GM18861 (cell line): ENCODE measurements at regions not wholly inside any gene's neighbourhood (a gene's known extent, or its start where the extent isn't known, plus 50 kb on each side); places are given as distances from the start of the nearest gene placed in this dataset.

Experiments used
- ATAC-seq: cut with Tn5 transposase; IDR thresholded peaks from one replicate; pipeline ENCODE4 v1.9.1; 2021; ENCODE audit not compliant: unreplicated experiment

DNA sequence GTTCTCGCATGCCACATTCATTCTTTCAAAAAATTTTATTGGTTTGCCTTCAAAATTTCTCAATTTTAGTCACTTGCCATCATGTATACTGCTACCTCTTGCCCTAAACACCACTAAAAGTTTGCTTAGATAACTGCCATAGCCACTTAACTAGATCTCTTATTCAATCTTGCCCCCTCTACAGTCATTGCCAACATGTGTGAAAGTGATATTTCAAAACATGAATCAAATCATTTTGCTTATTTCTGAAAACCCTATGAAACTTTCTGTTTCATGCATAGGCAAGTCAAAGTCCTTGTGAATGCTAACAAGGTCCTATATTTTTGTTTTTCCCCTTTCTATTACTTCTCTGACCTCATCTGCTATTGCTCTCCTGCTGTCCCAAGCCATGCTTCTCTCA is 397.1 kb downstream of the KCNJ3 start:
- no peak for ATAC-seq

DNA sequence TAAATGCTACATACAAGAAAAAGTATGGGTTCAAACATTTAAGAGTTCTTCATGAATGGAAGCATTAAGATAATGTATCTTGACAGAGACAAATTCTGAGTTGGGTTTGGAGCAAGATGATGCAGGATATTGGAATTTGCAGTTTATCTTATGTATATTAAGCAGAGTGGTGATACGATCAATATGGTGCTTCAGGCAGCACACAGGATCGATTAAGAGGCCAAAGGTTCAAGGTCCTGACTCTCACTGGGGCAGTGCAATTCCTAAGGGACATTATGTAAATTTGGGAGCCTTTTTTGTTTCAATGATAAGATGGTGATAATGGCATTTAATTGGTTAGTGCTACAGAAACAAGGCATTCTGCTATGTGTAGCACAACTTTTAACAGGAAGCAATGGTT is 381.9 kb downstream of the KCNJ3 start:
- no peak for ATAC-seq

DNA sequence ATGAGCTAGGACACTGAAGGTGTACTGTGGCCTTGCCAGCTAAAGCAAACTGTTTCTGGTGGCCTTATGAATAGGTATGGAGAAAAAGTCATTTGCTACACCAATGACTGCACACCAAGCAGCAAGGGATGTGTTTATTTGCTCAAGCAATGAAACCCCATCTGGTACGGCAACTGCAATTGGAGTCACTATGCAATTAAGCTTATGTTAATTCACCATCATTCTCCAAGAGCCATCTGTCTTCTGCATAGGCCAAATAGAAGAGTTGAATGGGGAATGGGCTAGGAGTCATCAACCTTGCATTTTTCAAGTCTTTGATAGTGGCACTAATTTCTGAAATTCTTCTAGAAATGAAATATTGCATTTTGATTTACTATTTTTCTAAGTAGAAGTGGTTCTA is 372.0 kb downstream of the KCNJ3 start:
- no peak for ATAC-seq

DNA sequence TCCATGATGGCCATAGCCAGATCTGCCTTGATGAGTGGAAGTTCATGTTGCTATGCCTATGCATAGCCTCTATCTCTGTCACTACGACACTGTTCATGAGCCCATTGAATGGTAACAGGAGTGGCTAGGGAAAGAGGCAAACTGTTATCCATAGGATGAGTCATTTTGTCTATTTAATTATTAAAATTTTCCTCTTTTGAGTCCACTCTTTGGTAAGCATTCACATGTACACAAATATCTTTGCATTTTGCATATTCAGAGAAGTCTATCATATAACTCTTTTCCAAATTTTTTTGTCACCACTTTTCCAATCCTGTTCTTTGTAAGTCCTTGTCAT is 364.4 kb downstream of the KCNJ3 start:
- ATAC-seq: no peak

DNA sequence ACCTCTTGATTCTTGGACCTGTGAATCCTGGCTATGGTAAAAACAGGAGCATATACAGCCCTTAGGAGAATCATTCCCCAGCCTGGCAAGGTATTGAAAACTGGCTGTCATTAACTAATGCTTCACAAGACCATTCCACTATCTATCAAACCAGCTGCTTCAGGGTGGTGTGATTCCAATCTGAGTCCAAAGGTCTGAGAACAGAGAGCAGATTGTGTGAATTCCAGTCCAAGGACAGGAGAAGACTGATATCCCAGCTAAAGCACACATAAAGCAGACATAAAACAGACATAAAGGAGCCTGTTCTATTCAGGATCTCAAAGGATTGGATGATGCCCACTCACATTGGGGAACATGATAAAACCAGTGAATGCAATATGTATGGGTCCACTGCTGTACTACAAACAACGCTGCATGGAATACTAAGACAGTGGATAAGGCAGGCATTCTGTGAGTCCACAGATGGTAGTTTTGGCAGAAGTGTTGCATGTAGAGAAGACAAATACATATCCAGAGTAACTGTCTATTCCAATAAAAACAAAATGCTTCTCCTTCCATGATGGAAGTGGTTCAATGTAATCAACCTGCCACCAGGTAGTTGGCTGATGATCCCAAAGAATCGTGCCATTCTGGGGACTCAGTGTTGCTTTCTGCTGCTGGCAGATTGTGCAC is 363.9 kb downstream of the KCNJ3 start:
- ATAC-seq: no peak

DNA sequence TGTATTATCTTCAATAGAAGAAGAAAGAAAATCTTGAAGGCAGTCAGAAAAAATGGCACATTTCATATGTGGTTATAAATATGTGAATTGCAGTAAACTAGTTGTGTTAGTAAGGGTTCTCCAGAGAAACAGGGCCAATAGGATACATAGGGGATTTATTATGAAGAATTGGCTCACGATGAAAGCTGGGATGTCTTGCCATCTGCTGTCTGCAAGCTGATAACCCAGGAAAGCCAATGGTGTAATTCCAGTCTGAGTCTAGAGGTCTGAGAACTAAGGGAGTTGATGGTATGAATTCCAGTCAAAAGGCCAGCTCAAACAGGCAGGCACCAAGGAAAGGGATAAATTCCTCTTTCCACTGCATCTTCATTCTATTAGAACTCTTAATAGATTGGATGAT is 362.4 kb downstream of the KCNJ3 start:
- no peak for ATAC-seq

DNA sequence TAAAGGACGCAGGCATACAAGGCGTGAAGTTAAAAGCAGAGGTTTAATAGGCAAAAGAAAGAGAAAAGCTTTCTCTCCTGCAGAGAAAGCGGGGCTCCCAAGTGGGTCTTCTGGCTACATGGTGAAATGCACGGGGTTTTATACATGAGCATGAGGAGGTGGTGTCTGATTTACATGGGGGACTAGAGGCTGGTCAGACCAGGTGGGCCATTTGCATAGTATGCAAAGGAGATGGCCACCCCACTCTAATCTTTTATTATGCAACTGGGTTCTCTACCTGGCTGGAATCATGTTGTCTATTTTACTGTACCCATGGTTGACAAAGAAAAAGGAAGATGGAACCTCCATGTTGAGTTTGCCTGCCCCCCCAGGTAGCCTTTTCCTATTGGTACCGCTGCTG is 356.2 kb downstream of the KCNJ3 start:
- ATAC-seq: no peak

DNA sequence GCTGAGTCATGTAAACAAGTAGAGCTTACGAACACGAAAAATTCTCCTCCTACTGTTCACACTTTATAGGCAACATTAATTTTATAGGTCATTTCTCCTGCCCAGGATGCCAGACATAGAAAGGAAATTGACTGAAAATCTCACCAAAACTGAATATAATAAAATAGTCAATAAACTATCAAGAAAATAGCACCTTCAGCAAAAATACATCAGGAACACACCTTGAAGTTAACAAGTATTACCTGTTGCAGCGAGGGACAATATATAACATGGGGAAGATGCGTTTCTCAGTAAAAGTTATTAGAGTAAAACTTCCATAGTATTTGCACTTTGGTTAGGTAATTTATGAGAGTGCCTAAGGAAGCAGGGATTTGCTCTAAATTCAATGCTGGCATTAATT is 344.6 kb downstream of the KCNJ3 start:
- ATAC-seq: no peak

DNA sequence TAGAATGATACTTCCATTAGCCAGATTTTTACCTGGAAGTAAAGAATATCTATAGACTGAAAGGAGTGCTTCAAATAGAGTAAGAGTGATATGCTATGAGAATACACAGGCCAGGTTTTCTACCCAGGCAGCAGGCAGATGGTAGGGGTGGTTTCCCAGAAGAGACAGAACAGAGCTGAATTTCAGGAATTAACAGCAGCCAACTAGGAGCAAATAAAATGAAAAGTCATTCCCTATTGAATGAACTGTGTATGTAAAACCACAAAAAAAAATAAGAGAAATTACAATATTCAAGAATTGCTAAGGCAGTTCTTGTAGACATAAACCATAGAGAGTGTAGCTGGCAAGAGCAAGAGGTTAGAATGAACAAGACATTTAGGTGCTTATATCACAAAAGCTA is 336.8 kb downstream of the KCNJ3 start:
- ATAC-seq: no peak

DNA sequence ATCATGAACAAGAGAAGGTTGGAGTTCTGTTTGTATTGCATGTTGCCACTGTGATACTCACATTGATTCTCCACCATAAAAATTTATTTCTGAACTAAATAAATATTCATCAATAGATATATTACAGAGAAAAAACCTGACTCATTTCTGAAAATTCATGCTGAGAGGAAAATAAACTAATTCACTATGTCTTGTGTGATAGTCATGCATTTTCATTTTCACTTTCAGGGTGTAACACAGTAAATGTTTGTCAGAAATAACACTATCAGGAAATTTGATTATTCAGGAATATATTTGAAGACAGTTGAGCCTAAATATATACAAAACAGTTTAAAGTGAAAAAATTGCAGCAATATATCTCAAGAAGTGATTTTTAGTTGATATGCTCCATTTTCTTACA is 335.2 kb downstream of the KCNJ3 start:
- ATAC-seq: no peak

DNA sequence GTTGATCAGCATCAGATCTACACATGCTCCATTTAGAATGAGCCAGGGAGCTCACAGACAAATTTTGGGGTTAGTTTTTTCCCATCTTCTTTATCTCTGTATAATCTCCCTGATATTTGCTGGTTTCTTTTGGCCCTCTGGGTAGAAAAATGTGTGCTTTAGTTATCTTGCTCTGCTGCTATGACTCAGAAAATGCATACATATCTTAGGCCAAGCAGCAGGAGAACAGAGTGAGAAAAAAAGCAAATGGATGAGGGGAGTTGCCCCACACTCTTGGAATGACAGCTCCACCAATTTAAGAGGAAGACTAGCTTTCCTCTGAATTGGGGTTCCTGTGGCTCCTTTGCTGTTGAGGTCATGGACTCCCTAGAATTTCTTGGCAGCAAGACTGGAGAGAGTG is 331.8 kb downstream of the KCNJ3 start:
- ATAC-seq: no peak

DNA sequence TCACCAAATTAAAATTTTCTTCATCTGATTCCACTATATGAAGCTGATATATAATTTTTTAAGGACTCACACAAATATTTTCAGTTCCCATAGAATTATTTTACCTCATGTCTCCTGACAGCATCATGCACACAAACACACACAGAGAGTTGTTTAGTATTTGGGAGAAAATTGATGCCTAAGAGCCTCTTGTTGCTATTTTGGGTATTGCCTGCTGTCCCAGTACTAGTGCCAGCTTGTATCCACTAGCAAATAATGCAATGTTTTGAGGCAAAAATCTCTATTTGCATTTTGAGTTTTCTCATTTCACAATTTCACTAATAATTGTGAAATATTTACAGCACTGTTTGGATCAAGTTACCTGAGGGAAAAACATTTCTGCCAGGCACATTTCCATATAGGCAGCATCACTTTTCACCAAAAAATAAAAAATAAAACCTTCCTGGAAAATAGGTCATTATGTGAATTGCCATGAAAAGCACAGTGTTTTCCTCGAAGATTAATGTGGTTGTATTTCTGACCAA is 328.2 kb downstream of the KCNJ3 start:
- no peak for ATAC-seq

DNA sequence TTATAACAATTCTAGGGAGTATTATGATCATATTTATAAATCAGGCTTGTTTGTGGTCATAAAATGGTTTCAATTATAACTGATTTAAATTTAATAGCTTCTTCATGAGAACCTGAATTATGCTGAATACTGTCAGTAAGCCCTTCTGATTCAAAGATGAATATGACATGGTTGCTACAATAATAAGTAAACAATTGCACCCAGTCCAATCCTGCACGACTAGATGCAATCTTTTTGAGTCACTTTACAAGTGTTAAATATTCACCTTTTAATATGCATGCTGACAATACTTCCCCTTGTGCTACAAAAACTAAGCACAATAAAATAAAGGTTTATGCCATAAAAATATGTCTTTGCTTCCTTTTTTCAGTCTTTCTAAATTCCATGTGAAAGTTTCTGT is 325.2 kb downstream of the KCNJ3 start:
- no peak for ATAC-seq

DNA sequence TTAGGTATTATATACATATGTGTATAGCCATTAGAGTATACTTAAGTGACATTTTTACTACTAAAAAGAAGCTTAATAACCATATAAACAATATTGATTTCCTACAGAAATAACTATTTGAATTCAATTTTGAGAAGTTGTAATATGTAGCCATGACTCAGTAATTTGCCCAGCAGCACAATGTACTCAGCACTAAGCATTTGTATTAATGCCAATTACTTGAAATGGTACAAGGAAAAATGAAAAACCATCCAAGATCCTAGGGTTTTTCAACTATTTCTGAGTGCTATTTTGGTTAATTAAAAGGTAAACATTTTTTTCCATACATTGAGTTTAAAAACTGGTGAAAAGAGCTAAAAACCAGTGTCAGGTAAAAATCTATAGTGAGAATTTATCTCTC is 324.0 kb downstream of the KCNJ3 start:
- ATAC-seq: no peak

DNA sequence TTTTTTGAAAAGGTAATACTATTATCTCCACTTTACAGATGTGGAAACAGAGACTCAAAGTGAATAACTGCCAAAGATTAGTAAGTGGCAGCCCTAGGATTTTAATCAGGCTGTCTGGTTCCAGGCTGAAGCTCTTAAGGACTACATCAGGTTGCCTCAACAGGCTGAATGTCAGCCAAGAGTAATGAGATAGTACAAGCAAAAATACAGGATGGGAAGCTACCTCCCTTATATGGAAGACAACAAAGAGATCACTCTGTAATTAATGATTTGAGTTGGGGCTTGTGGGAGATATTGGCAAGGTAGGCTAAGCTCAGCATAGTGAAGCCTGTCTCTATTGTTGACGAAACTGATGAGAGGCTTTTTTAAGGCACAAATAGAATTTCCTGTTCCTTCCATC is 323.1 kb downstream of the KCNJ3 start:
- no peak for ATAC-seq

DNA sequence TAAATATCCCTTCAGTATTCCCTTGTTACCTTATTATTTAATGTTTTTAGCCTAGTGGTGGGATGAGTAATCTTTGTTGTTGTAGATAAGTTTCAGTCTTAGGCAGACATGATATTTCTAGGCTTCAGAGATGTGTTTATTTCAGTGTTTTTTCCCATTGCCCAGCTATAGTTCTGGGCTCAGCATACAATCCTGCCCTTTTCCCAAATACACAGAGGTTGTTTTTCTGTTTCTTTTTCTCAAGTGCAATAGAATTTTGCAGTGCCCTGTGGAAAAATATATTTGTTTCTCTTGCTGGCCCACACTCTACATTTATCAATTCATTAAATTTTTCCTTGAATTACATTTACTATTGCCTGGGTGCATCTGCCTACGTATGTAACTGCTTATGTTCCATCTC is 321.8 kb downstream of the KCNJ3 start:
- ATAC-seq: no peak

DNA sequence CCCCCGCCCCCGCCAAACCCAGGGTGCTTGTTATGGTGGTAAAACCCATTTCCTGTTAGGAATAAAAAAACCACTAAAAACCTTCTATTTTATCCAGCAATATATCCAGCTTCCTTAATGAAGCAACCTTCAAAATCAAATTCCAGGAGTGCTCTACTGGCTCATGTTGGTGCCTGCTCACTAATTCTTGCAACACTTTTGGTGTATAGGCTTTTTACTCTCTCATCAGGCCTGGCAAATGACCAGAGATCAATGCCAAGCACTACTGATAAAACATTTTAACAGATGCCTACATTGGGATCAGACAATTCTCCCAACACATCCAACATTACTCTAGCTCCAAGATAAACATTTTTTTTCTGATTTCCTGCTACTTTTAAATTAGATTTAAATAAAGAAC is 312.4 kb downstream of the KCNJ3 start:
- ATAC-seq: no peak

DNA sequence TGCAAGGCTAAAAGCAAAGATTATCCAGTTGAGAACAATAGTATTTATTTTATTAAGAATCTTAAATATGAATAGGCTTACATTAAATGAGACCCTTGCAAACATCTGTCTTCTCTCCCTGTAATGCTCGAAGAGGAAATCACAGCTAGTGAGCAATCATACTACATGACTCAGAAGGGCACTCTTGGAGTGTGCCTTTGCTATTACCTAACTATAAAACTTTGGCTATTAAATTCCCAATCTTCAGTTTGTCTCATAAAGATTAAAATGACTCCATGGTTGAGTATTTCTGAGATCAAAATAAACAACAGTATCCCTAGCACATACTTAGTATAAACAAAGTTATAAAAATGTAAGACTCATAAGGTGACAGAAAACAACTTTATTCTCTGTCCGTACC is 296.9 kb downstream of the KCNJ3 start:
- ATAC-seq: no peak

DNA sequence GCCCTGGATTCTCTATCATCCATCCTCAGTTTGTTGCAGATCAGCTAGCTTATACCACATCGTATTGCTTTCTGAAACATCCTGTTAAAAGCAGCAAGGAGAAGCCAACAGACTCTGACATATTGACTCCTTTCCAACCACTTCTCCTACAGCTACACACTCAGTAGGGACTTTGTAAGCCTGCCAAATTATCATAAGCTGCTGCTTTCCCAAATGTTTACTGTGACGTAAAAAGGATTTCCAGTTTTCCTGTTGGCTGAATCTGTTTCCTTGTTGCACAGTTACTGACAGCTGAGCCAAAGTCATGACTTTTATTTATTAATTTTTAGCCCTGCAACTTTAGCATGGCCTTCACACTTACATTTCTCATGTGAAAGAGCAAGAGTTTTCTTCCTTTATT is 294.3 kb downstream of the KCNJ3 start:
- ATAC-seq: no peak

DNA sequence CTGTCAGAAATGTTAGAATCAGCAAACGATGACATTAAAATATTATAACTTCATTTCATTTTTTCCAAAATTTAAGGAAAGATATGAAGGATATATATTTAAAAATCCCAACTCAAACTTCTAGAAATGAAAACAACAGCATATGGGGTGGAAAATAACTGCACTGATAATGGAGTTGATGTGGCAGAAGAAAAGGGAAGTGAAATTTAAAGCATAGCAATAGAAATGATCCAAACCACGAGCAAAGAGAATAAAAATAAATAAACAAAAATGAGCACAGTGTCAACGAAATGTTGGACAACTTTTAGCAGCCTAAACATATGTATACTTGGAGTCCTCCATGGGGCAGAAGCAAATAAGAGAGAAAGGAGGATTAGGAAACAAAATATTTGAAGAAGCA is 280.2 kb downstream of the KCNJ3 start:
- ATAC-seq: peak; percentile 44

DNA sequence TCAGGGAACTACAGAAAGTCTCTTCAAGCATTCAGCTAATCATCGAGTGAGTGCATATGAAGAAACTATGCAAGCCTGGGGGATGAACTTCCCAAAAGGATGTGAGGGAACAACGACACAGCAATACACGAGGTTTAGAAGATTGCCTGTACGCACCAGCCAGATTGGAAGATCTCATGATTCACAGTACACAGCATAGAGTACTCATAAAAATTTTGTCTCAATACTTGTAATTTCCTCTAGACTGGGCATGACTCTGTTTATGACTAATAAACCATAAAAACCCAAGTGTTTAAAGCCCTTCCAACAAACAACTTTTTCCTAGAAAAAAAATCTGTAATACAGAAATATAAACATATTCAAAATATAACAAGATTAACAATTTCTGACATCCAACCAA is 279.7 kb downstream of the KCNJ3 start:
- ATAC-seq: no peak

DNA sequence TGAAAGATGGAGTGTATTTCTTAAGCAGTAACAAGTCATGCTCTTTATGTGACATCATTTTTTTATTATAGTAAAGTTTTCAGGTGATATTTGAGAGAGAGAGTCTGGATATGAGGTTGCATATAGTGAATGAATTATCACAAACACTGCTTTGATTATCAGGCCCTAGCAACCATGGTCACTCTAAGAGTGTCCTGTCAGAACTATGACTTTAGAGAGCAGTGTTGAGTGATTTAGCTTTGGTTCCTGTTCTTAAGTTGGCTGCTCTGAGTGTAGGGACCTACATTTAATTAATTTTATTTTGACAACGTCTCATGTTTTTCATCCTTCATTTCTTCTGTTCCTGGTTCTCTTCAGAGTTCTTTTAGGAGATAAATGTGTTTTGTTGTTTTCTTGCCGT is 275.5 kb downstream of the KCNJ3 start:
- no peak for ATAC-seq

DNA sequence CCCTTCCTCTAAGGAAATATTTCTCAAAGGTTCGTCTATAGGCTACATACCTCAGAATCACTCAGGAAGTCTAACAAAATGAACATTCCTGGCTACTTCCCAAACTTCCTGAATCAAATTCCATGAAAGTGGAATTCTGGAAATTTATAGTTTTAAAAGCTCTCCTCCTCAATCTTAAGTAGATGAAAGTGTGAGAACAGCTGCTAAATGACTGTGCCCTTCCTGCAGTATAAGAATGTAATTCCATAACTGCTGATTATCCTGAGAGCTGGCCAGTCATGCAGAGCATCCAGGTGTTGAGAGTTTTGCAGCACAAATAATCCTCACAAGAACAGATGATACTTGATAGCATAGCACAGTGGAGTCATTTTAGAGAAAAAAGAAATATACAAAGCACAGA is 265.0 kb downstream of the KCNJ3 start:
- ATAC-seq: no peak

DNA sequence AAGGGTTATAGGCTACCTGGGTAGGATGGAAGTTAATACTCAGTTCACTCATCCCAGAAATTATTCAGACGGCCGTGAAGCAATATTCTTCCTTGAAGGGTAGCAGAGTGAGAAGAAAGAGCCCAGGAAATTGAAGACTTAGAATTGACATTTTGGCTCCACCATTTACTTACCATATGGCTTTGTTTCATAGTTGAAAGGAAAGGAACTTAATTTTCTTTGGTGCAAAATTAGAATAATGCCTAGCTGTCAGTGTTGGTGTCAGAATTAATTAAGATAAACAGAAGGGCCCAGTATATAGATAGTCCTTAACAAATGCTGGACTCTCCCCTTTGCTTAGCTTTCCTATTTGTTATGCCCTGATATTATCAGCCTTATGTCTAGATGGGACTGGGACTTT is 263.2 kb downstream of the KCNJ3 start:
- no peak for ATAC-seq
